Ovary (tissue), 3 donors: ENCODE measurements at regions not wholly inside any gene's neighbourhood (a gene's known extent, or its start where the extent isn't known, plus 50 kb on each side); places are given as distances from the start of the nearest gene placed in this dataset.

Experiments used
- EP300 ChIP-seq: sonication (generic); formaldehyde crosslinking; IDR thresholded peaks from one replicate; pipeline ENCODE4 v1.6.1; 2017; ENCODE audit warnings: antibody characterized with exemption
- POLR2A ChIP-seq: fragments of 450-650 bp; IDR thresholded peaks from one replicate; pipeline ENCODE4 v1.6.1; 2017; ENCODE audit warnings: antibody characterized with exemption, mild to moderate bottlenecking, moderate library complexity
- TF ChIP-seq, protein P1 (sequence below), 3 donors: fragments of 450-650 bp in 2 of 3; fragments of 200-600 bp in 1 of 3; IDR thresholded peaks; one replicate each; pipeline versions ENCODE4 v1.5.1 to v1.8.0; 2016 to 2022; ENCODE audit warnings: antibody characterized with exemption in 3 of 3, mild to moderate bottlenecking in 1 of 3
- donor health status: DM: no; HTN: no; CAD: no.

- TF ChIP-seq, protein P1, sequence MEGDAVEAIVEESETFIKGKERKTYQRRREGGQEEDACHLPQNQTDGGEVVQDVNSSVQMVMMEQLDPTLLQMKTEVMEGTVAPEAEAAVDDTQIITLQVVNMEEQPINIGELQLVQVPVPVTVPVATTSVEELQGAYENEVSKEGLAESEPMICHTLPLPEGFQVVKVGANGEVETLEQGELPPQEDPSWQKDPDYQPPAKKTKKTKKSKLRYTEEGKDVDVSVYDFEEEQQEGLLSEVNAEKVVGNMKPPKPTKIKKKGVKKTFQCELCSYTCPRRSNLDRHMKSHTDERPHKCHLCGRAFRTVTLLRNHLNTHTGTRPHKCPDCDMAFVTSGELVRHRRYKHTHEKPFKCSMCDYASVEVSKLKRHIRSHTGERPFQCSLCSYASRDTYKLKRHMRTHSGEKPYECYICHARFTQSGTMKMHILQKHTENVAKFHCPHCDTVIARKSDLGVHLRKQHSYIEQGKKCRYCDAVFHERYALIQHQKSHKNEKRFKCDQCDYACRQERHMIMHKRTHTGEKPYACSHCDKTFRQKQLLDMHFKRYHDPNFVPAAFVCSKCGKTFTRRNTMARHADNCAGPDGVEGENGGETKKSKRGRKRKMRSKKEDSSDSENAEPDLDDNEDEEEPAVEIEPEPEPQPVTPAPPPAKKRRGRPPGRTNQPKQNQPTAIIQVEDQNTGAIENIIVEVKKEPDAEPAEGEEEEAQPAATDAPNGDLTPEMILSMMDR (IDR thresholded peaks at IDR 0.05): no peak
- TF ChIP-seq POLR2A (no peak), EP300 (no peak)
Measured at GRCh38 chr4:60039908-60040307, 1160.2 kb upstream of the ADGRL3 start.
